Kidney (tissue), 13 donors: ENCODE measurements at regions not wholly inside any gene's neighbourhood (a gene's known extent, or its start where the extent isn't known, plus 50 kb on each side); places are given as distances from the start of the nearest gene placed in this dataset.

Source experiments
- DNase-seq, 5 donors: peaks; one replicate each; pipeline ENCODE4 v3.0.0-alpha.2; 2013 to 2020
- FAIRE-seq: peaks from 2 replicates; lab custom pipeline; 2012; peaks lifted over from hg19 to GRCh38; lab: Jason Lieb, UNC
- H3K27ac ChIP-seq, 2 donors: one replicate each; pipeline ENCODE4 v1.7.0; 2013; ENCODE audit warnings: low read depth in 2 of 2, low read length in 2 of 2, inconsistent platforms in 1 of 2
- H3K27me3 ChIP-seq: one replicate; pipeline ENCODE4 v1.7.1; 2013; ENCODE audit warnings: low read length, inconsistent platforms; ENCODE audit not compliant: control insufficient read depth, insufficient read depth
- H3K36me3 ChIP-seq, 3 donors: one replicate each; pipeline versions ENCODE4 v1.7.0 to v1.7.1; 2013; ENCODE audit warnings: low read length in 3 of 3, control low read depth in 1 of 3, inconsistent platforms in 1 of 3; ENCODE audit not compliant: insufficient read depth in 3 of 3, control insufficient read depth in 2 of 3
- H3K4me1 ChIP-seq, 3 donors: one replicate each; pipeline versions ENCODE4 v1.7.0 to v1.7.1; 2013; ENCODE audit warnings: low read length in 3 of 3, inconsistent platforms in 1 of 3, low read depth in 1 of 3; ENCODE audit not compliant: control insufficient read depth in 2 of 3, insufficient read depth in 2 of 3
- H3K4me3 ChIP-seq, 3 donors: one replicate each; pipeline versions ENCODE4 v1.7.0 to v1.8.1; 2013; ENCODE audit warnings: low read length in 3 of 3, control low read depth in 1 of 3, inconsistent platforms in 1 of 3
- H3K9ac ChIP-seq, 3 donors: one replicate each; pipeline versions ENCODE4 v1.7.0 to v1.7.1; 2013; ENCODE audit warnings: low read length in 3 of 3, control low read depth in 1 of 3, inconsistent platforms in 1 of 3
- H3K9me3 ChIP-seq, 3 donors: one replicate each; pipeline versions ENCODE4 v1.7.0 to v1.7.1; 2013; ENCODE audit warnings: low read length in 3 of 3, control low read depth in 1 of 3, inconsistent platforms in 1 of 3; ENCODE audit not compliant: control insufficient read depth in 2 of 3, insufficient read depth in 1 of 3
- intact Hi-C: fragments of 100-400 bp; cut with DNase I; formaldehyde crosslinking; loops from one replicate; pipeline ENCODE4 v1.11.1; 2022
- TF ChIP-seq, protein P1 (sequence below): IDR thresholded peaks from 3 replicates; pipeline ENCODE4 v1.5.1; 2012; ENCODE audit warnings: mild to moderate bottlenecking, moderate library complexity, borderline replicate concordance; ENCODE audit not compliant: insufficient read depth; ENCODE audit errors: extremely low read depth
- donor health status: control.
- donor health status: control.
- donor health status: control.
- donor health status: control.
- donor health status: control.
- donor health status: DM: yes; HTN: yes; CAD: no.
- donor health status: Normal renal cell carcinoma (clear cell type).

DNA sequence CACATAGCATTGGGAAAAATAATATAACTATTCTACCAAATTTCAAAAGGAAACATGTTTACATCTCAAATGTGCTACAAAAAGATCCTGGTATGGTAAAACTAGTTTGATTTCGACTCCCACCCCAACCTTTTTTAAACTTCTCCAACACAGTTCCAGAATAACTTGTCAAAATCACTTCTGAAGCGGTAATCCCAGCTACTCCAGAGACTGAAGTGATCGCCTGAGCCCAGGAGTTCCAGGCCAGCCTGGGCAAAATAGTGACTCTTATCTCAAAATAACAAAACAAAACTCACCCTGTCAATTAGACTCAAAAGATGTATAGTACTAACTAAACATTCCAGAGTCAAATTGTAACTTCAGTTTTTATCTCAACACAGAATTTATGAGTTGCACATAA lies 71.3 kb upstream of the RNF38 start:
- H3K9me3 ChIP-seq = no peaks in the 10 kb centered on the region
- H3K4me1 ChIP-seq = peaks cover 0 to 8% (median 4%) of the 10 kb centered on the region in 3 donors
- peak overlapping the region in 1 of 2 donors; percentile 38 for H3K27ac ChIP-seq
- DNase-seq = no peak
- no peaks in the 10 kb centered on the region for H3K36me3 ChIP-seq
- no peaks in the 10 kb centered on the region for H3K27me3 ChIP-seq
- TF ChIP-seq, protein P1, sequence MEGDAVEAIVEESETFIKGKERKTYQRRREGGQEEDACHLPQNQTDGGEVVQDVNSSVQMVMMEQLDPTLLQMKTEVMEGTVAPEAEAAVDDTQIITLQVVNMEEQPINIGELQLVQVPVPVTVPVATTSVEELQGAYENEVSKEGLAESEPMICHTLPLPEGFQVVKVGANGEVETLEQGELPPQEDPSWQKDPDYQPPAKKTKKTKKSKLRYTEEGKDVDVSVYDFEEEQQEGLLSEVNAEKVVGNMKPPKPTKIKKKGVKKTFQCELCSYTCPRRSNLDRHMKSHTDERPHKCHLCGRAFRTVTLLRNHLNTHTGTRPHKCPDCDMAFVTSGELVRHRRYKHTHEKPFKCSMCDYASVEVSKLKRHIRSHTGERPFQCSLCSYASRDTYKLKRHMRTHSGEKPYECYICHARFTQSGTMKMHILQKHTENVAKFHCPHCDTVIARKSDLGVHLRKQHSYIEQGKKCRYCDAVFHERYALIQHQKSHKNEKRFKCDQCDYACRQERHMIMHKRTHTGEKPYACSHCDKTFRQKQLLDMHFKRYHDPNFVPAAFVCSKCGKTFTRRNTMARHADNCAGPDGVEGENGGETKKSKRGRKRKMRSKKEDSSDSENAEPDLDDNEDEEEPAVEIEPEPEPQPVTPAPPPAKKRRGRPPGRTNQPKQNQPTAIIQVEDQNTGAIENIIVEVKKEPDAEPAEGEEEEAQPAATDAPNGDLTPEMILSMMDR = no peak
- intact Hi-C loops = no loop called here
- no peak for FAIRE-seq
- peak overlapping the region in 1 of 3 donors; percentile 54 for H3K9ac ChIP-seq
- H3K4me3 ChIP-seq = peak overlapping the region in 2 of 3 donors; percentile 50 to 51

DNA sequence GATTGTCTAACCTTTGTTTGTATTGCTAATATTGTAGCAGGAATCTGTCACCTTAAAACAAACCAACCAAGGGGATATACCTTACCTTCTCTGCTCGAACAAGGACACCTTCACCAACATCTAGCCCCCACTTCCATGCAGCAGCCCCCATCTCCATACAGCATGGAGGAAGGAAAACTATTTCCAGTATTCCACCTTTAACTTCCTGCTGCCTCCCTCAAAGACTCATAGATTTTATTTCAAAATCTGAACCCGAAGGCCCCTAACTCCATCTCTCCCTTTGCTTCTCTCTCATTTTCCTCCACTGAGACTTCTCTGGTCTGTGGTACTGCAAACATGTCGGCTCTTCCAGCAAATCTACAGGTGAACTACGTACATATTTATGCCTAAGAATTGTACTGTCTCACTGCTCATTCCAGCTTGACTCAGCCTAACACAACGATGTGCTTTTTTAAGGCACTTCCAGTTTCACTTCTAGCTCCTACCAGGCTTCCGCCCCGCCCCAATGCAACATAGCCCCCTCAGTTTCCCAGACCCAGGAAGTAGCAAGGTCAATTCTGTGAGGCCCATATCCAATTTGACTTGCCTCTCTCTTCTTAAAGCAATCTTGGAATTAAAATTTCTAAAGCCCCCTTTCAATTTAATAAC lies 70.7 kb upstream of the RNF38 start:
- DNase-seq = peak in 2 of 5 donors; percentile 45 to 81
- TF ChIP-seq, protein P1 = no peak
- Histone ChIP-seq H3K9me3 (no peaks in the 10 kb centered on the region), H3K4me3 (peak overlapping the region in 2 of 3 donors; percentile 50 to 51), H3K27ac (peak overlapping the region; percentile 38 to 56), H3K36me3 (no peaks in the 10 kb centered on the region), H3K4me1 (peaks cover 0 to 8% (median 4%) of the 10 kb centered on the region in 3 donors), H3K27me3 (no peaks in the 10 kb centered on the region), H3K9ac (peak overlapping the region in 2 of 3 donors; percentile 40 to 54)
- intact Hi-C loops = no loop called here
- FAIRE-seq = peak; percentile 15

DNA sequence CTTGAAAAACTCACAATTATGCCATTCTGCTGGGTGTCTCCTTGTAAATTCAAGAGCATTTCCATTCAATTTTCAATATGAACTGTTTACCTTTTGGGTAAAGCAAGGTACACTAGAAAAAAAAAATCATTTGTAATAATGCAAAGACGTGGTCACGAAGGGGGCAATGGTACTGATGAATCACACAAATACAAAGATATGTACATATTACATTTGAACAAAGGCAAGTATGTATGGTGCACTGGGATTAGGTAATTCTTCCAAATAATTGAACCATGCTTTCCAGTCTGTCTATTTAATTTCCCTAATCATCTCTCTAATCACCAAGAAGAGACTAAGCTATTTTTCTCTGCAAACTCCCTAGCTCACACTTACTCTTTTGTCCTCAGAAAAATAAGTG lies 63.4 kb upstream of the RNF38 start:
- Histone ChIP-seq H3K9ac (no peak overlapping the region), H3K4me3 (no peak overlapping the region), H3K9me3 (no peaks in the 10 kb centered on the region), H3K36me3 (no peaks in the 10 kb centered on the region), H3K27ac (no peak overlapping the region), H3K4me1 (peaks cover 0 to 2% (median 0%) of the 10 kb centered on the region in 3 donors), H3K27me3 (no peaks in the 10 kb centered on the region)
- intact Hi-C loops = no loop called here
- DNase-seq (no peak), FAIRE-seq (no peak)
- TF ChIP-seq, protein P1 = no peak
